Astrocyte of the hippocampus (primary cell): ENCODE measurements at regions not wholly inside any gene's neighbourhood (a gene's known extent, or its start where the extent isn't known, plus 50 kb on each side); places are given as distances from the start of the nearest gene placed in this dataset.
A peak's percentile ranks its signal among the peaks of the same experiment; 100 is the strongest.
"Not testable (repeated sequence)": the region's sequence is repeated elsewhere in the genome, so short reads cannot be mapped to it uniquely, and the experiment has no call there.

Experiments used
- DNase-seq: peaks from one replicate; pipeline ENCODE4 v3.0.0; 2011; ENCODE audit warnings: low read depth, low spot score

DNA sequence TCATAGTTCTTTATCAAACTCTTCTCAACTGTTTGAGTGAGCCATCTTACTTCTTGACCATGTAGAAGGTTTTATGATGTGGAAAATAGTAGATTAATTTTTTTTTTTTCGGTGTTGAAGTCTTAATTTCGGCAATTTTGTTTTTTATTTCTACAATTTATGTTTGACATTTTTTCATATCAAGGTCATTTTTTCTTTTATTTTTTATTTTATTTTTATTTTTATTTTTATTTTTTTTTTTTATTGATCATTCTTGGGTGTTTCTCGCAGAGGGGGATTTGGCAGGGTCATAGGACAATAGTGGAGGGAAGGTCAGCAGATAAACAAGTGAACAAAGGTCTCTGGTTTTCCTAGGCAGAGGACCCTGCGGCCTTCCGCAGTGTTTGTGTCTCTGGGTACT, 203.8 kb upstream of the CBLB start:
- not testable (repeated sequence) for DNase-seq

DNA sequence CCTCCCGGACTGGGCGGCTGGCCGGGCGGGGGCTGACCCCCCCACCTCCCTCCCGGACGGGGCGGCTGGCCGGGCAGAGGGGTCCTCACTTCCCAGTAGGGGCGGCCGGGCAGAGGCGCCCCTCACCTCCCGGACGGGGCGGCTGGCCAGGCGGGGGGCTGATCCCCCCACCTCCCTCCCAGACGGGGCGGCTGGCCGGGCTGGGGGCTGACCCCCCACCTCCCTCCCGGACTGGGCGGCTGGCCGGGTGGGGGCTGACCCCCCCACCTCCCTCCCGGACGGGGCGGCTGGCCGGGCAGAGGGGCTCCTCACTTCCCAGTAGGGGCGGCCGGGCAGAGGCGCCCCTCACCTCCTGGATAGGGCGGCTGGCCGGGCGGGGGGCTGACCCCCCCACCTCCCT, 205.0 kb upstream of the CBLB start:
- DNase-seq, result not testable (repeated sequence)

GRCh38 chr3:106075731-106076130, 206.9 kb upstream of the CBLB start:
- DNase-seq, result not testable (repeated sequence)

DNA sequence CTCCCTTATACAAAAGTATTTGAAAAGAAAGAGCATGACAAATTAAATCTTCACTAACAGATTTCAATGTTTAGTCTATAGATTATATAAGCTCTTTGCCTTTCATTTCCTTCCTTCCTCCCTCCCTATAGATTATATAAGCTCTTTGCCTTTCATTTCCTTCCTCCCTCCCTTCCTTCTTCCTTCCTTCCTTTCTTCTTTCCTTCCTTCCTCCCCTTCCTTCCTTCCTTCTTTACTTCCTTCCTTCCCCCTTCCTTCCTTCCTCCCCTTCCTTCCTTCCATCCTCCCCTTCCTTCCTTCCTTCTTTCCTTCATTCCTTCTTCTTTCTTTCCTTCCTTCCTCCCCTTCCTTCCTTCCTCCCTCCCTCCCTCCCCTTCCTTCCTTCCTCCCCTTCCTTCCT, 209.8 kb upstream of the CBLB start:
- no peak for DNase-seq

DNA sequence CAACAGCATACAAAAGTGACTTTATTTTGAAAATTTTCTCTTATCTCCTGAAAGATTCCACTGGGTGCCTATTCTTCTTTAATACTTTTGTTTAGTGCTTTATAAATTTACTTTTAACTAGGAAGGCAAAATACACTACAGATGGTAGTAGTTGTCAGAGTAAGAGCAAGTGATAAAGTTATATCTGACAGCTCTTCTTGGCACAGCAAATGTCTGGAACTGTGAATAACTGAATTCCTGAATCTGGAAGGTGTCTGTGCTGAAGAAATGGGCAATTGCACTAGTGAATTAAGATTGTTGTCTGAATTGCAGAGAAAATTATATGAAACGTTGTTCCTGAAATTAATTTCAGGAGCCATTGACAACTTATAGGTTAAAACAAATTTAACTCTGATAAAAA, 213.8 kb upstream of the CBLB start:
- no peak for DNase-seq

GRCh38 chr3:106083207-106083606, 214.4 kb upstream of the CBLB start:
- no peak for DNase-seq

DNA sequence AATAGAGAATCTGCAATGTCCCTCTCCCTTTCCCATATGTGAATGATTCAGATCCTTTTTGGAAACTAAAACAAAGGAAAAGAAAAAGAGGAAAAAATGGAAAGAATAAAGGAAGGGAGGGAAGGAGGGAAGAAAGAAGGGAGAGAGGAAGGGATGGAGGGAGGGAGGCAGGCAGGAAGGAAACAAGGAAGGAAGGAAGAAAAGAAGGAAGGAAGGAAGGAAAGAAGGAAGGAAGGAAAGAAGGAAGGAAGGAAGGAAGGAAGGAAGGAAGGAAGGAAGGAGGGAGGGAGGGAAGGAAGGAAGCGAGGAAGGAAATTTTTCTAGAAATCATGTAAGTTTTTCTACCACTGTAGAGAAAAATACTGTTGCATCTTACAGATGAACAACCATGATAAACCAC, 215.0 kb upstream of the CBLB start:
- no peak for DNase-seq

DNA sequence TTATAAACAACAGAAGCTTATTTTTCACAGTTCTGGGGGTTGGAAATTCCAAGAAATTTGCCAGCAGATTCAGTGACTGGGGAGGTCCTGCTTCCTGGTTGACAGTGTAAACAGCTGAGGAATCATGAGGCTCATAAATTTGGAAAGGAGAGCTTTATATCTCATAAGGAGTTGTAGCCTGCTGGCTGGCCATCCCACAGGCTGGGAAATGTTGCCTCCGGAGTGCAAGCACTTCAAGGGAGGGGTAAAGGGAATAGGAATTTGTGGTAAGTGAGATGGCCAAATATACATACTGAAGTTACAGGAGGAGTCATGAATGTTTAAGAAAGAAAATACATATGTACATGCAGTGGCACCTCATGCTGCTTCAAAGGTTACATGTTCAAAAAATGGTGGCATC, 217.2 kb upstream of the CBLB start:
- no peak for DNase-seq

- no peak for DNase-seq
Measured at GRCh38 chr3:106086636-106087035, 217.8 kb upstream of the CBLB start.

- DNase-seq, result peak; percentile 1
Measured at GRCh38 chr3:106088304-106088703, 219.5 kb upstream of the CBLB start.

DNA sequence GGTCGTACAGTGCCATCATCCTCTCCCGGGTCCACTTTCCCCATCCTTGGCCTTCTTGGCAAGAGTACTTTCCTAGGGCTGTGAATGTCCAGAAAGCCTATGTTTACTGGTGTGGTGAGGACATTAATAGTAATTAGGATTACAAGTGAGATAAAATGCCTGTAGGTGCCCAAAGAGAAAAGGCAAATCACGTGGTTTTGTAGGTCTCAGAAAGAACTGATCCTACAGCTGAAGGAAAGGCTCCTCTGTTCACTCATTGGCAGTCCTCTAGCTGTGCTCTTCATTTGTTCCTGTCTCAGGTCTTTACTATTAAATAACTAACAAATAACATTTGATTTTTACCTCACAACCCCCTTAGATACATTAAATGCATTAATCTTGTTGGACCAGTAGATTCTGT, 220.1 kb upstream of the CBLB start:
- DNase-seq, result no peak

DNA sequence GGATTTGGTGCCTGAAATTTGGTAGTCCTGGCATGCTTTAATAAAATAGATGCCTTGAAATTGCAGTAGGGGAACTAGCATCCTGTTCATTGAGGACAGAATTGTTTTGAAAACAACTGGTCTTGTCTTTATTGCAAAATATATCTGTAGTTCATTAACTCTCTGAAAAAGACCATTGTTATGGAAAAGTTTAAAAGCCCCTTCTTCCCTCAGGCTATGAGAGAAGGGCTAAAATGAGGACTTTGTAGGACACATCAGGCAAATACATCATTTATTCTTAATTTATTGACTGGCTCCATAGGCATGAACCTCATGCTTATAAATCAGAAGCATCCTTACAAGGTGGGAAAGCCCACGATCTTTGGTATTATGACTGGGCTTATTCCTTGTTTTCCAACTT, 221.0 kb upstream of the CBLB start:
- DNase-seq, result no peak

GRCh38 chr3:106092792-106093191, 224.0 kb upstream of the CBLB start:
- no peak for DNase-seq

- no peak for DNase-seq
Measured at GRCh38 chr3:106093616-106094015, 224.8 kb upstream of the CBLB start.

DNA sequence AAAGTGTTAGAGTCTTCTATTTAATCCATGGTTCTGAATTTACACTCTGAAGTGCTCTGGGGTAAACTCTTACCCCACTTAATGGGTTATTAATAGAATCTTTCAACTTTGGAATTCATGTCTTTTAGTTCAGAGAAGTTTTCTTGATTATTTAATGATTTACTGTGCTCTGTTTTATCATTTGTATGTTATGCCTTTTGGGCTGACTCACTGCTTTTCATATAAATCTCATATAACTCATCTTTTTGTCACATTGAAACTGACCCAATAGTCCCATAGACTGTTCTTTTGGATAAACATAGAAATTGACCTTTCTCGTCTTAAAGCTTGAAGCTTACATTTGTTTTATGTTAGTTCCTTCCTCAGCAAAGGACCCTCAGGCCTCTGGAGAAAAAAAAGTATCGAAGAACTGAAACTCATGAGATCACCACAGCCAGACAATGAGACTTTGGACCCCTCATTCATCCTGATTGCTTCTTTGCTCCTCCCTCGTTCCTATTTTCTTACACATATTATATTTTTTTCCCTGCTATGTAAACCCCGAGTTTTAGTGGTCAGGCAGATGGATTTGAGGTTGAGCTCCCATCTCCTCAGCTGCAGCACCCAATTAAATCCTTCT, 229.1 kb upstream of the CBLB start:
- DNase-seq, result no peak

- DNase-seq, result no peak
Measured at GRCh38 chr3:106103383-106103782, 234.6 kb upstream of the CBLB start.

DNA sequence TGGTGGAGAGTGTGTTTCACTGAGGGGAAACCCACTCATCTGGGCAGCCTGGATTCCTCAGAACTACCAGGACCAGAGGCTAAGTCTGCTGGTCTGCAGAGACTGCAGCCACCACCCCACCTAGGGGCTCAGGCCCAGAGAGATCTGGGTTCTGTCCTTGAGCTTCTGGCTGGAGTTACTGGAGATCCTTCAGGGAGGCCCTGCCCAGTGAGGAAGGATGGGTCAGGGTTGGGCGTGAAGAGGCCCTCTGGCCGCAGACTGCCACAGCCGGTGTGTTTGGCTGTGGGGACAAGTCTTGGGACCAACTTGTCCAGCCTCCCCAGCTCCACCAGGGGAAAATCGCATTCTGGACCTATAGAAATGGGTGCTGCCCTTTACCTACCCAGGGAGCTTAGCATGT, 235.3 kb upstream of the CBLB start:
- no peak for DNase-seq

DNA sequence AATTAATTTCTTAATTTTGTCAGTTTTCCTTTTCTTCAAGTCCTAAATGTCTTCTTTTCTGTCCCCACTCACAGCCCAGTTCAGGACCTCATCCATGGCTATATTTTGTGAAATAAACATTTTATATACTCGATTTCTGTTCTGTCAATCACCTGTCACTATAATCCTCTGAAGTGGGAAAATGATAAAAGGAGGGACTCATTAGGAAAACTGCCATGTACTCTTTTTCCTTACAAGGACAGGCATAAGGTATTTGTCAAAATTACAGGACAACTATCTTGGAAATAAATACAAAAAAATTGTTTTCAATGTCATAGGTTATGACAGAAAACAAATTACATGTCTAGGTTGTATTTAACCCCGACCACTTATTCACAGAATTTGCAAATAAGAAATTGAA, 240.1 kb upstream of the CBLB start:
- DNase-seq, result no peak

GRCh38 chr3:106112561-106112960, 243.7 kb upstream of the CBLB start:
- DNase-seq, result not testable (repeated sequence)

DNA sequence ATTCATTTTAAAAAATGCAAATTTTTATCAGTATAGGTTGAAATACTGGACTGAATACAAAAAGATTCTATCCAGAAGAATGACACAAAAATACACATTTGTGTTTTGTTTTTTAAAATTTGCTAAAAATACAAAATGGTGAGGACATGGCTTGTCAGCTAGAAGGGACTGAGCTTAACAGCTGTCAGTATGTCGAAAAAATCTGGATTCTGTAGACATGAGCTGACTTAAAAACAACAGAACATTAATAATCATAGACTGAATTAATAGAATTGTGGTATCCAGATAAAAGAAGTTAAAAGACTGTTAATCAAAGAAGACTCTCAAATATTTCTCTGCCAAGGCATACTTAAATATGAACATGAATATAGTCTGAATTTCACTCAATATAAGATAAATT, 244.9 kb upstream of the CBLB start:
- DNase-seq, result no peak

DNA sequence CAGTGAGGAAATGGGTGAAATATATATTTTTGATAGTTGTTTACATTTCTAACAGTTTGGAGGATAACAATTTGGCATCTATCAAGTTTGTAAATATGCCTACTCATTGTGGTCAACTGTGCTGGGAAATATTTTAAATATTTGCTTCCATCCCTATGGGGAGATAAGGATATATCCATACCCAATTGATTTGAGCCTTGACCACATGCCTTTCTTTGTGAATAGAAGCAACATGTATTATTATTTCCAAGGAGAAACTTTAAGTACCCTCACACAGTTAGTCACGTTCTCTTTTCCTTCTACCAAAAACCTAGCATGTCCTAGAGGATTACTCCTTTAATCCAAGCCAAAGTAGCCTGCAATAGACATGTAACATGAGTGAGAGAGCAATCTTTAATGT, 245.4 kb upstream of the CBLB start:
- DNase-seq, result peak; percentile 8

- peak; percentile 4 for DNase-seq
Measured at GRCh38 chr3:106114848-106115247, 246.0 kb upstream of the CBLB start.

DNA sequence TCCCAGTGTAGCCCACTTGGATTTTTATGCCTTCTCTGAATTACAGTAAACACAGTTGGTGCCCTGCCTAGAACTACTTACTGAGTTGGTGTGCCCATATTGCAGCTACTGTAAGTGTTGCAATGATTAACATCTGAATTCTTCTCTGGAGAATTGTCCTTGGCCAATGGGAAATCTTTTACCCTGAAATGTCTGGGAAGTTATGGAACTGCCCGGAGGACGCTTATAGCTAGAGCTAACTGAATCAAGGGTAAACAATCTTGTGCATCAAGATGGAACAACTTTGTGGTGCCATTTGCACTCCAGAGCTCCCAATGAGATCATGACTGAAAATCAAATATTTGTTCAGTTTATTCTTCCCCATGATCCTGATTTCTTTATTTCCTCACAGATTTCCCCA, 246.7 kb upstream of the CBLB start:
- DNase-seq, result no peak

DNA sequence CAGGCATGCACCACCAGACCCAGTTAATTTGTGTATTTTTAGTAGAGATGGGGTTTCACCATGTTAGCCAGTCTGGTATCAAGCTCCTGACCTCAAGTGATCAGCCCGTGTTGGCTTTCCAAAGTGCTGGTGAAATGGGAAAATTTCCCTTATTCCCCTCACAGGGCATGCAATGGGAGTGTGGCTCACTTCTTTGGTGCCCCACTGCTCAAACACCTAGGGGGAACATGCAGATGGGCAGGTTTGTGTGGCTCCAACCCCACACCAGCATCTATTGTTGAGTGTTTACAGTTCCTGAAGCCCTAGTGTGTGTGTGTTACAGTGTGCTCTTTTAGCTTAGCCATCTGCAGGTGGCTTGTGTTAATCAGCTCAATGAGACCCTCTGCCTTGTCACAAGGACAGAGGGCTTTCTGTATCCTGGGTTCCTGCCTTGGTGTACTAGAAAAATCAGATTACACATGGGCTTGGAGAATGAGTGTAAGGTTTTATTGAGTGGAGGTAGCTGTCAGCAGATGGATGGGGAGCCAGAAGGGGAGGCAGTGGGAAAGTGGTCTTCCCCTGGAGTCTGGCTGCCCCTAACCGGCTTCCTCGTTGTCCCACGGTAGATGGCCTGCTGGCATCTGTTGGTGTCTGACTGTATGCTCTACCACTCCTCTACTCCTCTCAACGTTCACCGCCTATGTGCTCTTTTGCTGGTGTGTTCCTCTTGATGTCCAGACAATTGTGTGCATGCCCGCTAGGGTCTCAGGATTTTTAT, 248.1 kb upstream of the CBLB start:
- no peak for DNase-seq
